ENCODE measurements at regions not wholly inside any gene's neighbourhood (a gene's known extent, or its start where the extent isn't known, plus 50 kb on each side); places are given as distances from the start of the nearest gene placed in this dataset.

- TF ChIP-seq CTCF (IDR thresholded peaks at IDR 0.05) (no peak), EP300 (IDR thresholded peaks at IDR 0.05) (no peak), POLR2A (IDR thresholded peaks at IDR 0.05) (no peak)
These were observed 210.2 kb upstream of the PKDCC start for GRCh38 chr2:41837610-41838009.
